PFSK-1 (cell line): ENCODE measurements at regions not wholly inside any gene's neighbourhood (a gene's known extent, or its start where the extent isn't known, plus 50 kb on each side); places are given as distances from the start of the nearest gene placed in this dataset.

Source experiments
- FOXP2 ChIP-seq: optimal IDR thresholded peaks from 2 replicates; pipeline ENCODE3; 2011; ENCODE audit warnings: borderline replicate concordance, control low read depth, inconsistent platforms; ENCODE audit not compliant: insufficient read depth; ENCODE audit errors: extremely low read length, extremely low read depth
- POLR2AphosphoS5 ChIP-seq: IDR thresholded peaks from 2 replicates; pipeline ENCODE4 v1.6.1; 2012; ENCODE audit warnings: low read depth, mild to moderate bottlenecking, control low read depth, low read length, moderate library complexity
- REST ChIP-seq, 2 experiments: IDR thresholded peaks; 2 replicates each; pipeline versions ENCODE4 v1.6.1 to v1.8.0; 2011 to 2012; ENCODE audit warnings: low read depth in 2 of 2, low read length in 2 of 2, control low read depth in 1 of 2, inconsistent platforms in 1 of 2, mild to moderate bottlenecking in 1 of 2, moderate library complexity in 1 of 2; ENCODE audit not compliant: insufficient read depth in 1 of 2
- SIN3A ChIP-seq: IDR thresholded peaks from 2 replicates; pipeline ENCODE4 v1.6.1; 2012; ENCODE audit warnings: mild to moderate bottlenecking, low read length, moderate library complexity, borderline replicate concordance; ENCODE audit not compliant: insufficient read depth
- TAF1 ChIP-seq: IDR thresholded peaks from 2 replicates; pipeline ENCODE4 v1.6.1; 2012; ENCODE audit warnings: low read length, control low read depth, borderline replicate concordance; ENCODE audit not compliant: insufficient read depth

GRCh38 chr1:200307755-200308066 lies 102.1 kb downstream of the ZNF281 start:
- TF ChIP-seq POLR2AphosphoS5 (no peak), TAF1 (no peak), REST (IDR thresholded peaks at IDR 0.05; ENCODE audit: insufficient read depth in 1 of 2, low read depth in 2 of 2, low read length in 2 of 2) (no peak), SIN3A (no peak), FOXP2 (no peak)

- TF ChIP-seq FOXP2, result no peak
- TF ChIP-seq POLR2AphosphoS5, result no peak
- TF ChIP-seq REST (IDR thresholded peaks at IDR 0.05; ENCODE audit: insufficient read depth in 1 of 2, low read depth in 2 of 2, low read length in 2 of 2), result no peak
- TF ChIP-seq TAF1, result no peak
- TF ChIP-seq SIN3A, result no peak
Observed at GRCh38 chr1:200306944-200307754, 102.7 kb downstream of the ZNF281 start.

GRCh38 chr1:200305806-200306205 lies 104.0 kb downstream of the ZNF281 start:
- no peak for TF ChIP-seq POLR2AphosphoS5
- TF ChIP-seq SIN3A, result no peak
- TF ChIP-seq REST (IDR thresholded peaks at IDR 0.05; ENCODE audit: insufficient read depth in 1 of 2, low read depth in 2 of 2, low read length in 2 of 2), result no peak
- no peak for TF ChIP-seq FOXP2
- TF ChIP-seq TAF1, result no peak

- TF ChIP-seq SIN3A, result no peak
- no peak for TF ChIP-seq TAF1
- TF ChIP-seq FOXP2, result no peak
- TF ChIP-seq REST (IDR thresholded peaks at IDR 0.05; ENCODE audit: insufficient read depth in 1 of 2, low read depth in 2 of 2, low read length in 2 of 2), result no peak
Observed at GRCh38 chr1:200304171-200304570, 105.7 kb downstream of the ZNF281 start.

GRCh38 chr1:200302921-200303290 lies 106.9 kb downstream of the ZNF281 start:
- TF ChIP-seq TAF1, result no peak
- TF ChIP-seq REST (IDR thresholded peaks at IDR 0.05; ENCODE audit: insufficient read depth in 1 of 2, low read depth in 2 of 2, low read length in 2 of 2), result no peak
- no peak for TF ChIP-seq SIN3A
- TF ChIP-seq POLR2AphosphoS5, result no peak
- TF ChIP-seq FOXP2, result no peak
